ENCODE measurements at regions not wholly inside any gene's neighbourhood (a gene's known extent, or its start where the extent isn't known, plus 50 kb on each side); places are given as distances from the start of the nearest gene placed in this dataset.

DNA sequence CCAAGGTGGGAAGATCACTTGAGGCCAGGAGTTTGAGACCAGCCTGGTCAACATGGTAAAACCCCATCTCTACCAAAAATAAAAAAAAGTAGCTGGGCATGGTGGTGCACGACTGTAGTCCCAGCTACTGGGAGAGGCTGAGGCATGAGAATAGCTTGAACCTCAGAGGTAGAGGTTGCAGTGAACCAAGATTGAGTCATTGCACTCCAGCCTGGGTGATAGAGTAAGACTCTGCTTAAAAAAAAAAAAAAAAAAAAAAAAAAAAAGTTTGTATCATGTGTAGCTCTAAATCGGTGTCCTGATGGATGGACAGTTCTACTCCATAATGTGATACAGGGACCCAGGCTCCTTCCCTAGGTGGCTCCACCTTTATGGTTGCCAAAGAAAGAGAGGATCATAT, 497.1 kb upstream of the RBFOX1 start:
- BruUV-seq (replicated peaks): no TSS peak
- POLR2A ChIA-PET: no interaction called here

More for the DNA sequence above, 497.1 kb upstream of the RBFOX1 start:
- no peaks in the 10 kb centered on the region for H3K4me1 ChIP-seq (ENCODE audit: control insufficient read depth in 1 of 2, insufficient read depth in 2 of 2, low read length in 2 of 2)
- no peak overlapping the region for H3K27ac ChIP-seq (ENCODE audit: low read depth, low read length)
- ATAC-seq: no peak
- intact Hi-C loops (cut with micrococcal nuclease): no loop called here
- H3K4me3 ChIP-seq (replicated peaks in 1 of 2; ENCODE audit: low read depth in 1 of 2, low read length in 2 of 2): no peak overlapping the region
- no peaks in the 10 kb centered on the region for H3K79me2 ChIP-seq (ENCODE audit: insufficient read depth, low read length)
- no peaks in the 10 kb centered on the region for H3K36me3 ChIP-seq (ENCODE audit: control insufficient read depth in 1 of 2, insufficient read depth in 2 of 2, low read length in 2 of 2)
- no peaks in the 10 kb centered on the region for H3K27me3 ChIP-seq (ENCODE audit: insufficient read depth, low read length)
- no peaks in the 10 kb centered on the region for H3K9me3 ChIP-seq (ENCODE audit: control insufficient read depth in 1 of 2, insufficient read depth in 1 of 2, low read depth in 1 of 2, low read length in 2 of 2)
- no peak for DNase-seq (ENCODE audit: low read depth, low spot score)
- H4K20me1 ChIP-seq (ENCODE audit: insufficient read depth): no peaks in the 10 kb centered on the region
- RAD21 ChIA-PET (ENCODE audit: low non-redundant PET in 1 of 2, low total read pairs in 2 of 2, uncharacterized antibody in 2 of 2, unreplicated experiment in 2 of 2): no interaction called here
- no peak overlapping the region for H2AFZ ChIP-seq (ENCODE audit: low read depth, low read length, poor library complexity, severe bottlenecking)
- H3K9me2 ChIP-seq (ENCODE audit: insufficient read depth): no peaks in the 10 kb centered on the region
- TF ChIP-seq EZH2 (IDR thresholded peaks at IDR 0.05) (no peak), ZFX (IDR thresholded peaks at IDR 0.05) (no peak), EGR1 (IDR thresholded peaks at IDR 0.05; ENCODE audit: low read depth) (no peak), RAD21 (IDR thresholded peaks at IDR 0.05; ENCODE audit: low read depth) (no peak), REST (IDR thresholded peaks at IDR 0.05; ENCODE audit: low read depth) (no peak), YY1 (IDR thresholded peaks at IDR 0.05; ENCODE audit: extremely low read depth, insufficient replicate concordance, low read depth, low read length) (no peak), JUND (IDR thresholded peaks at IDR 0.05) (no peak), TCF7L2 (IDR thresholded peaks at IDR 0.05; ENCODE audit: borderline replicate concordance, extremely low read depth, insufficient read depth, insufficient read length) (no peak), ELF1 (IDR thresholded peaks at IDR 0.05; ENCODE audit: borderline replicate concordance, low read depth) (no peak)
- TF ChIP-seq, protein P1, sequence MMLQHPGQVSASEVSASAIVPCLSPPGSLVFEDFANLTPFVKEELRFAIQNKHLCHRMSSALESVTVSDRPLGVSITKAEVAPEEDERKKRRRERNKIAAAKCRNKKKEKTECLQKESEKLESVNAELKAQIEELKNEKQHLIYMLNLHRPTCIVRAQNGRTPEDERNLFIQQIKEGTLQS (IDR thresholded peaks at IDR 0.05): no peak
- no peak overlapping the region for H3K9ac ChIP-seq (ENCODE audit: low read length)
- no peak overlapping the region for H3K4me2 ChIP-seq (ENCODE audit: low read length)
- CTCF ChIA-PET: no interaction called here
